Fibroblast of villous mesenchyme (primary cell): ENCODE measurements at regions not wholly inside any gene's neighbourhood (a gene's known extent, or its start where the extent isn't known, plus 50 kb on each side); places are given as distances from the start of the nearest gene placed in this dataset. TPM values are rescaled to one million over a fixed set of nuclear protein-coding genes. Genes with fewer than 3 reads are reported as not detected.

Experiments used
- small RNA-seq: library from RNA; depleted of rRNA; stranded (forward); fragments of <200 nt; gene quantifications from one replicate; pipeline ENCODE3, GENCODE V24; 2012

Small RNA genes lying in the stretch of these regions (small RNA-seq; reads per million reads assigned to genes)
- not detected for gene AC114737.2
